Adipocyte (in vitro differentiated cells): ENCODE measurements at regions not wholly inside any gene's neighbourhood (a gene's known extent, or its start where the extent isn't known, plus 50 kb on each side); places are given as distances from the start of the nearest gene placed in this dataset.
"Not testable (repeated sequence)": the region's sequence is repeated elsewhere in the genome, so short reads cannot be mapped to it uniquely, and the experiment has no call there.

Experiments used
- DNase-seq: peaks from one replicate; pipeline ENCODE4 v3.0.0-alpha.2; 2015; ENCODE audit warnings: low read depth
- H3K27me3 ChIP-seq: replicated peaks from 2 replicates; pipeline ENCODE4 v1.7.0; 2013; ENCODE audit warnings: mild to moderate bottlenecking, low read length, moderate library complexity; ENCODE audit not compliant: control insufficient read depth, insufficient read depth
- H3K36me3 ChIP-seq: 2 replicates; pipeline ENCODE4 v1.7.0; 2013; ENCODE audit warnings: low read length, mild to moderate bottlenecking, moderate library complexity; ENCODE audit not compliant: control insufficient read depth, insufficient read depth, severe bottlenecking
- H3K4me1 ChIP-seq: 2 replicates; pipeline ENCODE4 v1.7.0; 2013; ENCODE audit warnings: mild to moderate bottlenecking, low read length, moderate library complexity; ENCODE audit not compliant: control insufficient read depth, insufficient read depth
- H3K4me3 ChIP-seq: 2 replicates; pipeline ENCODE4 v1.7.0; 2013; ENCODE audit warnings: mild to moderate bottlenecking, low read length, moderate library complexity
- H3K9ac ChIP-seq: 2 replicates; pipeline ENCODE4 v1.7.0; 2013; ENCODE audit warnings: mild to moderate bottlenecking, low read length, moderate library complexity
- H3K9me3 ChIP-seq: 2 replicates; pipeline ENCODE4 v1.7.0; 2013; ENCODE audit warnings: mild to moderate bottlenecking, low read length, moderate library complexity; ENCODE audit not compliant: control insufficient read depth

- no peak for DNase-seq
- peaks cover 3% of the 10 kb centered on the region for H3K9me3 ChIP-seq
- H3K36me3 ChIP-seq, result no peaks in the 10 kb centered on the region
- peaks cover 26% of the 10 kb centered on the region for H3K27me3 ChIP-seq
- H3K9ac ChIP-seq, result no peak overlapping the region
- no peaks in the 10 kb centered on the region for H3K4me1 ChIP-seq
- no peak overlapping the region for H3K4me3 ChIP-seq
These were observed 169.4 kb downstream of the NRN1 start for GRCh38 chr6:5837323-5837722.

- H3K27me3 ChIP-seq, result peaks cover 26% of the 10 kb centered on the region
- not testable (repeated sequence) for H3K9me3 ChIP-seq, DNase-seq, H3K36me3 ChIP-seq, H3K4me1 ChIP-seq, H3K9ac ChIP-seq, H3K4me3 ChIP-seq
These were observed 170.1 kb downstream of the NRN1 start for GRCh38 chr6:5836597-5836996.

GRCh38 chr6:5833120-5833519, 173.6 kb downstream of the NRN1 start:
- Histone ChIP-seq H3K9ac (no peak overlapping the region), H3K4me3 (no peak overlapping the region), H3K9me3 (no peaks in the 10 kb centered on the region), H3K4me1 (no peaks in the 10 kb centered on the region), H3K27me3 (peaks cover 9% of the 10 kb centered on the region), H3K36me3 (no peaks in the 10 kb centered on the region)
- no peak for DNase-seq

GRCh38 chr6:5832668-5833067, 174.1 kb downstream of the NRN1 start:
- Histone ChIP-seq H3K27me3 (peaks cover 6% of the 10 kb centered on the region), H3K4me3 (no peak overlapping the region), H3K9ac (no peak overlapping the region), H3K36me3 (no peaks in the 10 kb centered on the region), H3K4me1 (no peaks in the 10 kb centered on the region), H3K9me3 (no peaks in the 10 kb centered on the region)
- no peak for DNase-seq

- not testable (repeated sequence) for H3K4me1 ChIP-seq, H3K4me3 ChIP-seq, H3K9ac ChIP-seq, H3K27me3 ChIP-seq, H3K9me3 ChIP-seq, DNase-seq, H3K36me3 ChIP-seq
These were observed 175.4 kb downstream of the NRN1 start for GRCh38 chr6:5831219-5831862.

- DNase-seq, result no peak
- no peaks in the 10 kb centered on the region for H3K27me3 ChIP-seq
- H3K9me3 ChIP-seq, result no peaks in the 10 kb centered on the region
- no peak overlapping the region for H3K9ac ChIP-seq
- no peaks in the 10 kb centered on the region for H3K36me3 ChIP-seq
- H3K4me1 ChIP-seq, result no peaks in the 10 kb centered on the region
- H3K4me3 ChIP-seq, result no peak overlapping the region
These were observed 178.4 kb downstream of the NRN1 start for GRCh38 chr6:5828296-5828695.

- DNase-seq, result no peak
- no peaks in the 10 kb centered on the region for H3K4me1 ChIP-seq
- H3K4me3 ChIP-seq, result no peak overlapping the region
- peaks cover 5% of the 10 kb centered on the region for H3K9me3 ChIP-seq
- no peaks in the 10 kb centered on the region for H3K27me3 ChIP-seq
- H3K36me3 ChIP-seq, result no peaks in the 10 kb centered on the region
- H3K9ac ChIP-seq, result no peak overlapping the region
These were observed 179.4 kb downstream of the NRN1 start for GRCh38 chr6:5827056-5827904.

- not testable (repeated sequence) for H3K36me3 ChIP-seq, H3K27me3 ChIP-seq, H3K9me3 ChIP-seq, H3K4me3 ChIP-seq, H3K9ac ChIP-seq, DNase-seq, H3K4me1 ChIP-seq
These were observed 182.2 kb downstream of the NRN1 start for GRCh38 chr6:5824382-5824983.
